IMR-90 (cell line): ENCODE measurements at regions not wholly inside any gene's neighbourhood (a gene's known extent, or its start where the extent isn't known, plus 50 kb on each side); places are given as distances from the start of the nearest gene placed in this dataset.

Source experiments
- ATAC-seq: fragments of 200-7000 bp; cut with Tn5 transposase; 2 replicates; pipeline ENCODE4 v1.9.1; 2020; ENCODE audit warnings: low read depth, mild to moderate bottlenecking, moderate library complexity
- BruUV-seq: library from RNA; stranded (reverse); fragments of 400-500 nt; replicated peaks from 2 replicates; lab custom pipeline; 2021; lab: Mats Ljungman, UMichigan
- CTCF ChIA-PET: fragments of 300-600 bp; formaldehyde crosslinking; extraction: SDS; loops from one replicate; lab custom pipeline; 2021; ENCODE audit warnings: antibody characterized with exemption; lab: Yijun Ruan, JAX
- POLR2A ChIA-PET: fragments of 300-600 bp; sonication (Branson Sonifier 250); formaldehyde crosslinking; loops from one replicate; lab custom pipeline; 2022; ENCODE audit warnings: antibody characterized with exemption; ENCODE audit not compliant: unreplicated experiment; lab: Charles Lee
- DNase-seq: peaks from one replicate; pipeline ENCODE4 v3.0.0; 2013
- H2AFZ ChIP-seq: replicated peaks from 2 replicates; pipeline ENCODE3; 2013; ENCODE audit warnings: low read length, mild to moderate bottlenecking; ENCODE audit not compliant: poor library complexity
- H2AK5ac ChIP-seq: 2 replicates; pipeline ENCODE4 v1.6.1; 2013; ENCODE audit warnings: low read depth, low read length, inconsistent platforms
- H2AK9ac ChIP-seq: replicated peaks from 2 replicates; pipeline ENCODE3; 2013; ENCODE audit warnings: mild to moderate bottlenecking, low read depth, low read length, moderate library complexity; ENCODE audit not compliant: poor library complexity
- H2BK120ac ChIP-seq: 2 replicates; pipeline ENCODE4 v1.6.1; 2013; ENCODE audit warnings: low read depth, low read length, inconsistent platforms
- H2BK15ac ChIP-seq: 3 replicates; pipeline ENCODE4 v1.6.1; 2013; ENCODE audit warnings: low read depth, low read length, inconsistent platforms
- H2BK20ac ChIP-seq: 2 replicates; pipeline ENCODE4 v1.6.1; 2013; ENCODE audit warnings: low read depth, mild to moderate bottlenecking, inconsistent platforms, low read length, moderate library complexity
- H2BK5ac ChIP-seq: 2 replicates; pipeline ENCODE4 v1.6.1; 2013; ENCODE audit warnings: mild to moderate bottlenecking, low read depth, low read length, inconsistent platforms; ENCODE audit not compliant: poor library complexity, severe bottlenecking
- H3K14ac ChIP-seq: replicated peaks from 2 replicates; pipeline ENCODE4 v1.6.1; 2013; ENCODE audit warnings: low read depth, low read length, inconsistent platforms
- H3K18ac ChIP-seq: 2 replicates; pipeline ENCODE4 v1.6.1; 2013; ENCODE audit warnings: low read depth, low read length, control low read depth
- H3K23ac ChIP-seq: 2 replicates; pipeline ENCODE4 v1.6.1; 2013; ENCODE audit warnings: low read depth, low read length, inconsistent platforms
- H3K27ac ChIP-seq: 2 replicates; pipeline ENCODE4 v1.5.1; 2013; ENCODE audit warnings: mild to moderate bottlenecking, control low read depth, low read length; ENCODE audit not compliant: insufficient read depth
- H3K27me3 ChIP-seq: 2 replicates; pipeline ENCODE4 v1.6.1; 2013; ENCODE audit warnings: low read length; ENCODE audit not compliant: control insufficient read depth, insufficient read depth
- H3K36me3 ChIP-seq: 2 replicates; pipeline ENCODE4 v1.6.1; 2013; ENCODE audit warnings: low read length, mixed read lengths; ENCODE audit not compliant: control insufficient read depth, insufficient read depth
- H3K4ac ChIP-seq: 2 replicates; pipeline ENCODE4 v1.6.1; 2013; ENCODE audit warnings: low read depth, low read length, inconsistent platforms
- H3K4me1 ChIP-seq: 2 replicates; pipeline ENCODE4 v1.6.1; 2013; ENCODE audit warnings: low read length, mixed read lengths; ENCODE audit not compliant: control insufficient read depth, insufficient read depth
- H3K4me2 ChIP-seq: 2 replicates; pipeline ENCODE4 v1.6.1; 2013; ENCODE audit warnings: low read depth, mild to moderate bottlenecking, control low read depth, low read length, moderate library complexity
- H3K4me3 ChIP-seq: 2 replicates; pipeline ENCODE4 v1.5.1; 2013; ENCODE audit warnings: low read depth, mild to moderate bottlenecking, control low read depth, low read length, moderate library complexity; ENCODE audit not compliant: insufficient read depth
- H3K56ac ChIP-seq: 2 replicates; pipeline ENCODE4 v1.6.1; 2013; ENCODE audit warnings: low read length, inconsistent platforms; ENCODE audit not compliant: insufficient read depth; ENCODE audit errors: extremely low read depth
- H3K79me1 ChIP-seq, 2 experiments: 2 replicates each; pipeline ENCODE4 v1.6.1; 2013; ENCODE audit warnings: low read length in 2 of 2, inconsistent platforms in 1 of 2, low read depth in 1 of 2
- H3K9ac ChIP-seq: 2 replicates; pipeline ENCODE4 v1.6.1; 2013; ENCODE audit warnings: low read depth, low read length, control low read depth
- H3K9me1 ChIP-seq: 2 replicates; pipeline ENCODE4 v1.6.1; 2013; ENCODE audit warnings: low read length, inconsistent platforms; ENCODE audit not compliant: insufficient read depth
- H3K9me3 ChIP-seq: 2 replicates; pipeline ENCODE4 v1.6.1; 2013; ENCODE audit warnings: low read length; ENCODE audit not compliant: control insufficient read depth, insufficient read depth
- H4K20me1 ChIP-seq: 2 replicates; pipeline ENCODE4 v1.6.1; 2013; ENCODE audit warnings: low read length, inconsistent platforms; ENCODE audit not compliant: insufficient read depth
- H4K5ac ChIP-seq: 2 replicates; pipeline ENCODE4 v1.6.1; 2013; ENCODE audit warnings: mild to moderate bottlenecking, low read depth, low read length, control low read depth
- H4K8ac ChIP-seq, 2 experiments: 2 replicates each; pipeline ENCODE4 v1.6.1; 2013; ENCODE audit warnings: low read depth in 2 of 2, low read length in 2 of 2, control low read depth in 1 of 2, inconsistent platforms in 1 of 2
- H4K91ac ChIP-seq: 2 replicates; pipeline ENCODE4 v1.6.1; 2013; ENCODE audit warnings: low read depth, low read length, inconsistent platforms; ENCODE audit not compliant: insufficient read depth
- BHLHE40 ChIP-seq: fragments of 150-350 bp; IDR thresholded peaks from 2 replicates; pipeline ENCODE4 v1.6.1; 2016; ENCODE audit warnings: mild to moderate bottlenecking, low read depth, low read length
- CEBPB ChIP-seq: IDR thresholded peaks from 2 replicates; pipeline ENCODE4 v1.6.1; 2012; ENCODE audit warnings: low read depth, low read length, improper control_type of control experiment
- CTCF ChIP-seq: conservative IDR thresholded peaks from 2 replicates; pipeline ENCODE4 v1.5.1; 2012; ENCODE audit warnings: mild to moderate bottlenecking, low read depth, low read length, improper control_type of control experiment
- FOS ChIP-seq: fragments of 150-350 bp; IDR thresholded peaks from 2 replicates; pipeline ENCODE4 v1.6.1; 2016; ENCODE audit warnings: low read depth, low read length
- MAFK ChIP-seq: IDR thresholded peaks from 2 replicates; pipeline ENCODE4 v1.6.1; 2012; ENCODE audit warnings: low read depth, low read length, improper control_type of control experiment
- MAZ ChIP-seq: IDR thresholded peaks from 2 replicates; pipeline ENCODE4 v1.6.1; 2012; ENCODE audit warnings: low read depth, mild to moderate bottlenecking, low read length, improper control_type of control experiment, moderate library complexity, borderline replicate concordance
- MXI1 ChIP-seq: IDR thresholded peaks from 2 replicates; pipeline ENCODE4 v1.6.1; 2012; ENCODE audit warnings: low read depth, mild to moderate bottlenecking, low read length, moderate library complexity, borderline replicate concordance
- NFE2L2 ChIP-seq: fragments of 150-350 bp; IDR thresholded peaks from 2 replicates; pipeline ENCODE4 v1.6.1; 2016; ENCODE audit warnings: low read depth, mild to moderate bottlenecking, low read length
- RAD21 ChIP-seq: IDR thresholded peaks from 2 replicates; pipeline ENCODE4 v1.6.1; 2012; ENCODE audit warnings: low read length, improper control_type of control experiment
- RCOR1 ChIP-seq: IDR thresholded peaks from 2 replicates; pipeline ENCODE4 v1.6.1; 2012; ENCODE audit warnings: mild to moderate bottlenecking, low read length, improper control_type of control experiment; ENCODE audit not compliant: insufficient replicate concordance
- RFX5 ChIP-seq: IDR thresholded peaks from 2 replicates; pipeline ENCODE4 v1.8.0; 2012; ENCODE audit warnings: low read depth, mild to moderate bottlenecking, low read length, moderate library complexity
- WGBS, 2 experiments: methylation state at CpG; one replicate each; pipeline versions ENCODE4 v1.1.5 to v1.1.7; 2013; ENCODE audit warnings: missing lambda C conversion rate in 2 of 2; ENCODE audit not compliant: insufficient read length in 1 of 2; ENCODE audit errors: extremely low coverage in 2 of 2; 5-methylcytosine and 5-hydroxymethylcytosine counted together
- dilution Hi-C: fragments of 300-500 bp; cut with HindIII; formaldehyde crosslinking; loops from one replicate; pipeline ENCODE4 v1.14.3; 2018; ENCODE audit warnings: low sequenced_read_pairs; ENCODE audit not compliant: unreplicated experiment
- in situ Hi-C: fragments of 300-500 bp; cut with MboI; formaldehyde crosslinking; loops from 3 replicates; pipeline ENCODE4 v1.14.3; 2019; ENCODE audit warnings: low sequenced_read_pairs, inconsistent platforms, mixed read lengths
- intact Hi-C: fragments of 100-400 bp; cut with micrococcal nuclease; formaldehyde crosslinking; loops from 2 replicates; pipeline ENCODE4 v1.10.0; 2022
- TF ChIP-seq, protein P1 (sequence below): fragments of 150-350 bp; IDR thresholded peaks from 2 replicates; pipeline ENCODE4 v1.6.1; 2017; ENCODE audit warnings: mild to moderate bottlenecking, antibody characterized with exemption, low read length, low read depth
- TF ChIP-seq, protein P2 (sequence below): fragments of 150-350 bp; IDR thresholded peaks from 2 replicates; pipeline ENCODE4 v1.6.1; 2016; ENCODE audit warnings: low read depth, mild to moderate bottlenecking, low read length, moderate library complexity, borderline replicate concordance

DNA sequence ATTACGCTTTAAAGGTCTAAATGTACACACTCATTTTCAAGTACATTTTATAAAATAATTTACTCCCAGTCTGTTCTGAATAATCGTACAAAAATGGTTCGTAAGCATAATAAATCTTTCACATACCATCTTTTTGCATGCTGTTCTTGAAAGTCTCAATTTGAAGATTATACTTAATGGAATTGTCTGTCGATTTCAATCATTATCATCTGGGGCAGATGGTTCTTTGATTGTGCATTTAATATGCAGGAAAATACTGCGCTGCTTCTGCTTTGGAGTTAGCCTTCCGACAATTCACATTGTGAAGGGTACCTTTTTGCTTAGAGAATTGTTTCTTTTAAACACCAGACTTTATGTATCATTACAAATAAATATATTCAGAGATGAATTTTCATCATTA is 262.8 kb downstream of the ABCC12 start:
- H3K18ac ChIP-seq: no peak overlapping the region
- H3K27me3 ChIP-seq: no peaks in the 10 kb centered on the region
- no peak overlapping the region for H2BK15ac ChIP-seq
- no peak overlapping the region for H2BK120ac ChIP-seq
- no peak overlapping the region for H3K23ac ChIP-seq
- H3K4me2 ChIP-seq: no peak overlapping the region
- no peaks in the 10 kb centered on the region for H3K79me1 ChIP-seq
- H3K27ac ChIP-seq: no peak overlapping the region
- no peak overlapping the region for H3K14ac ChIP-seq
- no peak for DNase-seq
- no peak overlapping the region for H2AK5ac ChIP-seq
- no peak overlapping the region for H2BK5ac ChIP-seq
- no peak overlapping the region for H3K4ac ChIP-seq
- H3K4me3 ChIP-seq: no peak overlapping the region
- TF ChIP-seq, protein P1, sequence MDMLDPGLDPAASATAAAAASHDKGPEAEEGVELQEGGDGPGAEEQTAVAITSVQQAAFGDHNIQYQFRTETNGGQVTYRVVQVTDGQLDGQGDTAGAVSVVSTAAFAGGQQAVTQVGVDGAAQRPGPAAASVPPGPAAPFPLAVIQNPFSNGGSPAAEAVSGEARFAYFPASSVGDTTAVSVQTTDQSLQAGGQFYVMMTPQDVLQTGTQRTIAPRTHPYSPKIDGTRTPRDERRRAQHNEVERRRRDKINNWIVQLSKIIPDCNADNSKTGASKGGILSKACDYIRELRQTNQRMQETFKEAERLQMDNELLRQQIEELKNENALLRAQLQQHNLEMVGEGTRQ: no peak
- no peak for TF ChIP-seq CEBPB
- TF ChIP-seq, protein P2, sequence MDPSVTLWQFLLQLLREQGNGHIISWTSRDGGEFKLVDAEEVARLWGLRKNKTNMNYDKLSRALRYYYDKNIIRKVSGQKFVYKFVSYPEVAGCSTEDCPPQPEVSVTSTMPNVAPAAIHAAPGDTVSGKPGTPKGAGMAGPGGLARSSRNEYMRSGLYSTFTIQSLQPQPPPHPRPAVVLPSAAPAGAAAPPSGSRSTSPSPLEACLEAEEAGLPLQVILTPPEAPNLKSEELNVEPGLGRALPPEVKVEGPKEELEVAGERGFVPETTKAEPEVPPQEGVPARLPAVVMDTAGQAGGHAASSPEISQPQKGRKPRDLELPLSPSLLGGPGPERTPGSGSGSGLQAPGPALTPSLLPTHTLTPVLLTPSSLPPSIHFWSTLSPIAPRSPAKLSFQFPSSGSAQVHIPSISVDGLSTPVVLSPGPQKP: no peak
- TF ChIP-seq MXI1: no peak
- no peak for TF ChIP-seq RAD21
- no peak for TF ChIP-seq FOS
- TF ChIP-seq MAFK: no peak
- no peak for TF ChIP-seq NFE2L2
- no peak for TF ChIP-seq BHLHE40
- no peak for TF ChIP-seq MAZ
- TF ChIP-seq CTCF: no peak
- no peak for TF ChIP-seq RFX5
- no peak for TF ChIP-seq RCOR1
- no peak overlapping the region for H4K91ac ChIP-seq
- H3K4me1 ChIP-seq: no peaks in the 10 kb centered on the region; the same call in 1 of the 2 replicates
- no peaks in the 10 kb centered on the region for H4K20me1 ChIP-seq
- no TSS peak for BruUV-seq
- no peak overlapping the region for H3K9ac ChIP-seq
- intact Hi-C loops (no loop called here), dilution Hi-C loops (no loop called here), in situ Hi-C loops (no loop called here)
- H2BK20ac ChIP-seq: no peak overlapping the region
- no peak for ATAC-seq
- no peaks in the 10 kb centered on the region for H3K9me1 ChIP-seq
- no peak overlapping the region for H2AK9ac ChIP-seq
- no CpG with 5 or more reads among the region's 6 CpGs for WGBS, 2 experiments
- no peak overlapping the region for H4K5ac ChIP-seq
- ChIA-PET POLR2A (interaction anchor here (0.6 kb wide), 1 partner anchor 14 kb away, joined by 6 read pairs; no protein-coding TSS in a partner anchor), CTCF (no interaction called here)
- H3K9me3 ChIP-seq: no peaks in the 10 kb centered on the region
- no peak overlapping the region for H2AFZ ChIP-seq
- H3K36me3 ChIP-seq: no peaks in the 10 kb centered on the region
- H4K8ac ChIP-seq: no peak overlapping the region
- H3K56ac ChIP-seq: no peak overlapping the region
